ENCODE measurements at regions not wholly inside any gene's neighbourhood (a gene's known extent, or its start where the extent isn't known, plus 50 kb on each side); places are given as distances from the start of the nearest gene placed in this dataset.
A peak's percentile ranks its signal among the peaks of the same experiment; 100 is the strongest.

DNA sequence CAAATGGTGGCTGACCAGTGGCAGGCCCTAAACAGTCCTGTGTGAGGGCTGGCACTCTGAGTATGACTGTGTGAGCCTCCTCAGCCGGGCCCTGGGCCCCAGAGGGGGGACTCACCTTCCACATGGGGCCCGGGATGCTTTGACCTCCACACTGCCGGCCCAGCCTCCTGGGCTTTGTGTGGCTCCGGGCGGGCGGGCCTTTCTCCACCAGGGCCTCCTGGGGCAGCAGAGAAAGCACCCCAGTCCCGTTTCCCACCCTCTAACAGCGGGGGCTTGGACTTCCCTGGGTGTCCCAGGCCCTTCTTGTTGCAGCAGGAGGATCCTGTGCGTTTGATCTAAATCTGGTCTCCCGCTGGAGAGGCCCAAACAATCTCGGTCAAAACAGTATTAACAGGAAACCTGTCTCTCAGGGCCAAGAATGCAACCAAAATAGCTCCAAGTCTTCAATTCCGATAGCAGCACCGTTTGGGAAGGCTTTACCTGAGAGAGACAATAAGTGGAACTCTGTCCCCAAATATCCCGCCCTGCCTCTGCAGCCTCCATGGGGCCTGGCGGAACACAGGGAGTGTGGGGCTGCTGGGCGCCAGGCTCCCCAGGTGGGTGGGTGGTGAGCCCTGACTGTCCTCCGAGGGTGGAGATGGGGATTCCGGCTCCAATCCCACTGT is 104.8 kb upstream of the ZNF32 start:
- no peak for DNase-seq
- ChIA-PET POLR2A (no interaction called here), CTCF (no interaction called here)
- ATAC-seq: no peak
- peaks cover 13% of the 10 kb centered on the region for H3K4me1 Mint-ChIP-seq (ENCODE audit: low read depth)
- no peak overlapping the region for H3K27ac Mint-ChIP-seq
- no peaks in the 10 kb centered on the region for H3K36me3 Mint-ChIP-seq (ENCODE audit: low read depth)
- H3K27me3 Mint-ChIP-seq (ENCODE audit: low read depth): peaks cover 10% of the 10 kb centered on the region
- no peaks in the 10 kb centered on the region for H3K9me3 Mint-ChIP-seq (ENCODE audit: insufficient read depth)
- H3K4me3 Mint-ChIP-seq: no peak overlapping the region

DNA sequence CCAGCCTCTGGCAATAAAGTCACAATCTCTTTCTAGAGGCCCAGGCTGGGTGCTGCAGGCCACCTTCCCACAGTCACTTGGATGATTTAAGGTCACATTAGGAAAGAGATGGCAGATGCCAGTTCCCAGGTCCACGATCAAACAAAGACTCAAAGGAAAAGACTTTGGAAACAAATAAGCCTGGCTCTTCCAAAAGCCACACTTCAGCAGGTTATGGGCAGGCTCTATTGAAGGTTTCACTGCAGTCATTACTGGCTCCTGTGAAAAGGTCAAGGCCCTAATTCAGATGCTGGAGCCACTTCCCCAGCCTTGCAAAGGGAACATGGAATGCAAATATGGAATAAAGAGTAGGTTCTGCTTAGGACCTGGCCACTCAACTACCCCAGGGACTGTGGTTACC is 104.0 kb upstream of the ZNF32 start:
- POLR2A ChIA-PET: no interaction called here
- ATAC-seq (no peak), DNase-seq (no peak)
- H3K9me3 Mint-ChIP-seq (ENCODE audit: insufficient read depth): no peaks in the 10 kb centered on the region
- peaks cover 10% of the 10 kb centered on the region for H3K27me3 Mint-ChIP-seq (ENCODE audit: low read depth)
- no peak overlapping the region for H3K4me3 Mint-ChIP-seq
- CTCF ChIA-PET: no interaction called here
- H3K4me1 Mint-ChIP-seq (ENCODE audit: low read depth): peaks cover 13% of the 10 kb centered on the region
- no peaks in the 10 kb centered on the region for H3K36me3 Mint-ChIP-seq (ENCODE audit: low read depth)
- H3K27ac Mint-ChIP-seq: no peak overlapping the region

DNA sequence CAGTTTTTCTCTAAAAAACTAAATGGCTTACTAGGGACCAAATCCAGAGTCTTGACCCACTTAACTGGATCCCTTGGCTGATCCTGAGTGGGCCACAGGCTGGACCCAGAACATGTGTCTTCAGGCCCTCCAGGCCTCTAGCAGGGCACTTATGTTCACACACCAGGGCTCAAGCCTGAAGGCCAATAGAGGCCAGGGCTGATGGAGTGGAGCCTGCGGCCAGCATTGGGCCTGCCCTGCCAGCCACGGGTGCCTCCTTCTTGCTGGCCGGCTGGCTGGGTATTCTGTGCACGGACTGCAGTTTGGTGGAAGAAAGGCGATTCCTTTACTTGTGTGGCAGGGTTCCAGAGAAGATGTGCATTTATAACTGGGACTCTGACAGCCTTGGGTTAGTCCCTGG is 103.0 kb upstream of the ZNF32 start:
- Mint-ChIP-seq H3K4me3 (no peak overlapping the region), H3K36me3 (ENCODE audit: low read depth) (no peaks in the 10 kb centered on the region), H3K27me3 (ENCODE audit: low read depth) (peaks cover 10% of the 10 kb centered on the region), H3K27ac (no peak overlapping the region), H3K9me3 (ENCODE audit: insufficient read depth) (no peaks in the 10 kb centered on the region), H3K4me1 (ENCODE audit: low read depth) (peaks cover 13% of the 10 kb centered on the region)
- ChIA-PET POLR2A (no interaction called here), CTCF (no interaction called here)
- DNase-seq (no peak), ATAC-seq (no peak)

DNA sequence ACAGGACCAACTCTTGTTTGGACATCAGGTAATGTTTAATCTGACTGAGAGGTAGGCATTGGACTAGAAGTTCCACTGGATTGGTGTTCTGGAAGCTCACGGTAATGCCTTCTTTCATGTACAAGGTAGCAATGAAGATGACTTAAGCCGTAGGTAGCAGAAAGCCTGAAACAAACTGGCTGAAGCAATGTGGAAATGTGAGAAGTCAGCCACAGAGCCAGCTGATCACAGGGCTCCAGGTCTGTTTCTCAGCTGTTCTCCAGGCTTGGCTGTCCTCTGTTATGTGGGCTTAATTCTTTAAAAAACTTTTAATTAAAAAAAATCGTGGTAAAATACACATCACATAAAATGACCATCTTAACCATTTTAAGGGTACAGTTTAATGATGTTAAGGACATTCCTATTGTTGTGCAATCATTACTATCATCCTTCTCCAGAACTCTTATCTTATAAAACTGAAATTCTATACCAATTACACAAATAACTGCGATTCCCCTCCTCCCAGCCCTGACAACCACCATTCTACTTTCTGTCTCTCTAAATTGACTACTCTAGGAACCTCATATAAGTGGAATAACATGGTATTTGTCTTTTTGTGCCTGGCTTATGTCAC is 101.4 kb upstream of the ZNF32 start:
- ChIA-PET CTCF (no interaction called here), POLR2A (no interaction called here)
- H3K9me3 Mint-ChIP-seq (ENCODE audit: insufficient read depth): no peaks in the 10 kb centered on the region
- no peak for ATAC-seq
- H3K36me3 Mint-ChIP-seq (ENCODE audit: low read depth): no peaks in the 10 kb centered on the region
- peaks cover 12% of the 10 kb centered on the region for H3K27me3 Mint-ChIP-seq (ENCODE audit: low read depth)
- H3K4me3 Mint-ChIP-seq: no peak overlapping the region
- DNase-seq: no peak
- H3K27ac Mint-ChIP-seq: no peak overlapping the region
- H3K4me1 Mint-ChIP-seq (ENCODE audit: low read depth): peaks cover 6% of the 10 kb centered on the region

DNA sequence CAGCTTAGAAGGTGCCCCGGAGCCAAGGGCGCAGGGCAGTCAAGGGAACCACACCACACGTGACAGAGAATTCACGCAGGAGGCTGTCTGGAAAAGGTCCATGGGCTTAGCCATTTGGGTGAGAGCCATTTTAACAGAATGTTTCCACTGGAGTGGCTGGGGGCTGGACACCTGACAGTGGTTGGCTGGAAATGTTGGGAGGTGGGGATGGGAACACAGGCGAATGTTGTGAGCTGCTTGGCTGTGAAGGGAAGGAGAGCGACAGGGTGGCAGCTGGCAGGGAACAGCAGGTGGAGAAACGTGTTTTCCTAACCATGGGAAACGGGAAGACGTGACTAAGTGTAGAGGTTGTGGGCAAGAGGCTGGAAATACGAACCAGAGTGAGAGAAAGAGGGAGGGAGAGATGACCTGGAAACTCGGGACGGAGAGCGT is 100.5 kb upstream of the ZNF32 start:
- H3K9me3 Mint-ChIP-seq (ENCODE audit: insufficient read depth): no peaks in the 10 kb centered on the region
- CTCF ChIA-PET: no interaction called here
- peaks cover 14% of the 10 kb centered on the region for H3K27me3 Mint-ChIP-seq (ENCODE audit: low read depth)
- no peak for ATAC-seq
- POLR2A ChIA-PET: no interaction called here
- H3K4me3 Mint-ChIP-seq: no peak overlapping the region
- H3K36me3 Mint-ChIP-seq (ENCODE audit: low read depth): no peaks in the 10 kb centered on the region
- H3K4me1 Mint-ChIP-seq (ENCODE audit: low read depth): no peaks in the 10 kb centered on the region
- no peak overlapping the region for H3K27ac Mint-ChIP-seq
- no peak for DNase-seq

DNA sequence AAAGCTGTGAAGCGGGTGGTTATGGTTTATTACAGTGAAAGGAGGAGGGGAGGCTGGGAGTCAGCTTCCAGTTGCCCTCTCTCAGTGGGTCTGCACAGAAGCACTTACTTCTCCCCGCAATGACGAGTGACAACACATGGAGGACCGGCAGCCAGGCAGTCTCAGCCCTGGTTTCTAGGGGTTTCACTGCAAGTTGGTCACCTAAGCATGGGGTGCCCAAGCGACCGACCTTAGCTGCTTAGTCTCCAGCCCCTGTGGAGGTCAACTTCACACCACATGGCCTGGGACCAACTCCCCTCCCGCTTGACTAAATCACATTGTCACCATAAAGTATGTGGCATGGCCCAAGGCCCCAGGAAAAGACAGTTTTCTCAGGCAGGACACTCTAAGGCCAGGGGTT is 99.9 kb upstream of the ZNF32 start:
- H3K9me3 Mint-ChIP-seq (ENCODE audit: insufficient read depth): no peaks in the 10 kb centered on the region
- H3K4me3 Mint-ChIP-seq: no peak overlapping the region
- DNase-seq (no peak), ATAC-seq (no peak)
- H3K36me3 Mint-ChIP-seq (ENCODE audit: low read depth): no peaks in the 10 kb centered on the region
- H3K27me3 Mint-ChIP-seq (ENCODE audit: low read depth): peaks cover 14% of the 10 kb centered on the region
- no peak overlapping the region for H3K27ac Mint-ChIP-seq
- ChIA-PET CTCF (no interaction called here), POLR2A (no interaction called here)
- H3K4me1 Mint-ChIP-seq (ENCODE audit: low read depth): no peaks in the 10 kb centered on the region

DNA sequence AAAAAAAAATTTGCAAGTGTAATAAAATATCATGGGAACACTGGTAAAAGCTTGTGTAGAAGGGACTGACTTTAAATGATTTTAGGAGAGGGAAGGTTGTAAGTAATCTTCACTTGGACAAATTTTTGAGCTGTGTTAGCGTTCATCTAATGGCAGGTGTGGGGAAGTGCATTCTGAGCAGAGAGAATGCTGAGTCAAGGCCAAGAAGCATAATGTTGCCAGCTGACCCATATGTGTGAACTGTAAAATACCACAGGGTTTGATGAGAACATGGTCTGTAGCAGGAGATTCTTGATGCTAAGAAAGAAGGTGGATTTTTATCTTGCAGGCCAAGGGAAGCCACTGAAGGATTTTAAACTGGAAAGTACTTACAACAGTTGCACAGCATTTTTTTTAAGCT is 98.2 kb upstream of the ZNF32 start:
- Mint-ChIP-seq H3K27ac (no peak overlapping the region), H3K4me1 (ENCODE audit: low read depth) (no peaks in the 10 kb centered on the region), H3K9me3 (ENCODE audit: insufficient read depth) (no peaks in the 10 kb centered on the region), H3K27me3 (ENCODE audit: low read depth) (peaks cover 14% of the 10 kb centered on the region), H3K36me3 (ENCODE audit: low read depth) (no peaks in the 10 kb centered on the region), H3K4me3 (no peak overlapping the region)
- ChIA-PET CTCF (no interaction called here), POLR2A (no interaction called here)
- ATAC-seq: no peak
- no peak for DNase-seq

DNA sequence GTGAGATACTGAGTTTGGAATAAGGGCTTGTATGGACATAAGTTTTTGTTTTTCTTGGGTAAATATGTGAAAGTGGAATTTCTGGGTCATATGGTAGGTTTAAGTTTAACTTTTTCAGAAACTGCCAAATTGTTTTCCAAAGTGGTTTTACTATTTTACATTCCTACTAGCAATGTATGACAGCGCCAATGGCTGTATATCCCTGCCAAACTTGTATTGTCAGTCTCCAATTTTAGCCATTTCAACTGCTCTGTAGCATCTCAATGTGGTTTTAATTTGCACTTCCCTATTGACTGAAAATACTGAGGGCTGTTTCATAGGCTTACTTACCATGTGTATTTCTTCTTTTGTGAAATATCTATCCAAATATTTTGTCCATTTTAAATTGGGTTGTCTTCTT is 90.5 kb upstream of the ZNF32 start:
- H3K4me3 Mint-ChIP-seq: no peak overlapping the region
- H3K27ac Mint-ChIP-seq: no peak overlapping the region
- DNase-seq (no peak), ATAC-seq (no peak)
- POLR2A ChIA-PET: no interaction called here
- no peaks in the 10 kb centered on the region for H3K36me3 Mint-ChIP-seq (ENCODE audit: low read depth)
- no peaks in the 10 kb centered on the region for H3K9me3 Mint-ChIP-seq (ENCODE audit: insufficient read depth)
- peaks cover 2% of the 10 kb centered on the region for H3K27me3 Mint-ChIP-seq (ENCODE audit: low read depth)
- CTCF ChIA-PET: no interaction called here
- peaks cover 16% of the 10 kb centered on the region for H3K4me1 Mint-ChIP-seq (ENCODE audit: low read depth)

DNA sequence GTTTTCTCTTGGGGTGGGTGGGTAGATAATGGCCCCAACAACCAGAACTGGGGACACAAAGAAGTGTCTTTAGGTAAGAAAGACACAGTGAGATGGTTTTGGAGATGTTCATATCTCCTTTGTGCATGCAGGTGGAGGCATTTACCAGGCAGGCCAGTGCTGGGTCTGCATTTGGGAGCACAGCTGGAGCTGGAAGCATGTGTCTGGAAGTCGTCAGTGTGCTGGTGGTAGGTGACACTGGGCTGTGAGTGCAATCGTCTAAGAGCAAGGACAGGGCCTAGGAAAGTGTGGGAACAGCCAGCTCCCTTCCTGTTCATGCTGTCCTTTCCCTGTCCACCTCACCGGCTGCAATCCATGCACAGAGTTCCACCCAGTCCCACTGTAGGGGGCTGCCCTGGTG is 88.3 kb upstream of the ZNF32 start:
- Mint-ChIP-seq H3K36me3 (ENCODE audit: low read depth) (peaks cover 2% of the 10 kb centered on the region), H3K27ac (no peak overlapping the region), H3K4me1 (ENCODE audit: low read depth) (peaks cover 16% of the 10 kb centered on the region), H3K9me3 (ENCODE audit: insufficient read depth) (peaks cover 2% of the 10 kb centered on the region), H3K27me3 (ENCODE audit: low read depth) (peaks cover 5% of the 10 kb centered on the region), H3K4me3 (no peak overlapping the region)
- POLR2A ChIA-PET: no interaction called here
- DNase-seq (no peak), ATAC-seq (no peak)
- CTCF ChIA-PET: no interaction called here

DNA sequence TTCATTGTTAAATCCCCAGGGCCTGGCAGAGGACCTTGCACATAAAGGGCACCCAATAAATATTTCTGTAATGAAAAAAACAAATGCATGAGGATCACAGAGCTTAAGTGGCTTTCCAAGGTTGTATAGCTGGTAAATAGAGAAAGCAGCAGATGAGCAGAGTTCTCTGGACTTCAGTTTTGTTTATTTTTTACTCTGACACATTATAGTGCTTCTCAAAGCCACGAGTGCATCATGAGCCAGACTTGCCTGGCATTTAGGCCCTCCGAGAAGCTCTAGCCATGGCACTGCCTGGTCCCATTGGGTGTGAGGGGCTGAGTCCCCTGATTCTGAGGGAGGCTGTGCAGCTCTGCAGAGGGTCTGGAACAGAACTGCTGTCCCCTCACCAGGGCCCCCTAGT is 87.2 kb upstream of the ZNF32 start:
- ATAC-seq: no peak
- H3K27me3 Mint-ChIP-seq (ENCODE audit: low read depth): peaks cover 8% of the 10 kb centered on the region
- peaks cover 2% of the 10 kb centered on the region for H3K36me3 Mint-ChIP-seq (ENCODE audit: low read depth)
- POLR2A ChIA-PET: no interaction called here
- no peak overlapping the region for H3K4me3 Mint-ChIP-seq
- H3K9me3 Mint-ChIP-seq (ENCODE audit: insufficient read depth): peaks cover 3% of the 10 kb centered on the region
- peaks cover 18% of the 10 kb centered on the region for H3K4me1 Mint-ChIP-seq (ENCODE audit: low read depth)
- DNase-seq: no peak
- H3K27ac Mint-ChIP-seq: peak overlapping the region; percentile 40
- CTCF ChIA-PET: no interaction called here

DNA sequence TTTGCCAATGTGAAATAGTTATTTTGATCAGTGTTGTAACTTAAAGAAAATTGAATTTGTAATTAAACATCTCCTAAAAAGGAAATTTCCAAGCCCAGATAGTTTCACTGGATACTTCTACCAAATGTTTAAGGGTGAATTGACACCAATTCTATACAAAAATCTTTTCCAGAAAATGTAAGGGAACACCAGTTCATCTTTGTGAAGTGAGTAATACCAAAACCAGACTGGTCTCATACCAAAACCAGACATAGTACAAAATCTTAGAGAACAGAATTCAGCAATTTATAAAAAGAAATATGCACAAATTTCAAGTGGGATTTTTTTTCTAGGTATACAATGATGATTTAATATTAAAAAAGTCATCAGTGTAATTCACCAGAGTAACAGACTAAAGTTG is 86.0 kb upstream of the ZNF32 start:
- peaks cover 5% of the 10 kb centered on the region for H3K36me3 Mint-ChIP-seq (ENCODE audit: low read depth)
- POLR2A ChIA-PET: no interaction called here

DNA sequence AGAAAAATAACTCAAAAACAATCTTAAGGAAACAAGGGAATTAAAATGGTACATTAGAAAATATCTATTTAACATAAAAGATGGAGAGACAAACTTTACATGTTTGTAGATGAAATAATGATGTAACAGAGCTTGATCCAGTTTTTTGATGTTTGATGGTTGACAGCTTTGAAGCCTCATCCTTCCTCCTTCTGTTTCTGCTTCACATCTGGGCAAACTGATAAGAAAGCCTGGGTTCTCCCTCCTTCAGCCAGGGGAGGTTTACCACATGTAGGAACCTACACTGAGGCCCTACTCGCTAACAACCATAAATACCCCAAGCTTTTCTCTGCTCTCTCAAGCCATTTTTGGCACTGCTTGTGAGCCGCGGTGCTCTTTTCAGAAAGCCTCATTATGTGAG is 82.8 kb upstream of the ZNF32 start:
- ChIA-PET POLR2A (no interaction called here), CTCF (no interaction called here)
- Mint-ChIP-seq H3K4me1 (ENCODE audit: low read depth) (peaks cover 18% of the 10 kb centered on the region), H3K27ac (no peak overlapping the region), H3K27me3 (ENCODE audit: low read depth) (peaks cover 22% of the 10 kb centered on the region), H3K9me3 (ENCODE audit: insufficient read depth) (peaks cover 18% of the 10 kb centered on the region), H3K4me3 (no peak overlapping the region), H3K36me3 (ENCODE audit: low read depth) (peaks cover 5% of the 10 kb centered on the region)
- DNase-seq: no peak
- no peak for ATAC-seq

More for the DNA sequence above, 86.0 kb upstream of the ZNF32 start:
- CTCF ChIA-PET: no interaction called here
- Mint-ChIP-seq H3K4me3 (no peak overlapping the region), H3K9me3 (ENCODE audit: insufficient read depth) (peaks cover 3% of the 10 kb centered on the region), H3K27me3 (ENCODE audit: low read depth) (peaks cover 11% of the 10 kb centered on the region), H3K4me1 (ENCODE audit: low read depth) (peaks cover 18% of the 10 kb centered on the region), H3K27ac (no peak overlapping the region)
- ATAC-seq: no peak
- DNase-seq: no peak

DNA sequence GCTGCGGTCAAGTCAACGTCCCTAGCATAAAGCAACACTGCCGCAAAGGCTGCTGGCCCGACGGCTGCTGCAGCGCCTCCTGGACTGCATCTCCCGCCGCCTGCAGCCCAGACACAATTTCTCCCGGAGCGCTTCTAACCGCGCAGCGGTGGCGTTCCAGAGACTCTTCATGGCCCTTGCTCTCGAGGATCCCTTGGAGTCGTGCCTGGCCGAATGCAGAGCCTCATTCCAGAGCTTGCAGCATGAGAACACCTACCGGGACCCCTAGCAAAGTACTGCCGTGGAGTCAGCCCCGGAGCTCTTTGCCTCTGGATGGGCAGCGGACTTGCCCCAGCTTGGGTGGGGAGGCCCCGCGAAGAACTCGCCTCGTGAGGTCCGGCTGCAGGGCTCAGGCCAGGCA is 79.7 kb upstream of the ZNF32 start:
- ChIA-PET CTCF (no interaction called here), POLR2A (no interaction called here)
- no peak for ATAC-seq
- Mint-ChIP-seq H3K27me3 (ENCODE audit: low read depth) (peaks cover 18% of the 10 kb centered on the region), H3K36me3 (ENCODE audit: low read depth) (peaks cover 4% of the 10 kb centered on the region), H3K9me3 (ENCODE audit: insufficient read depth) (peaks cover 36% of the 10 kb centered on the region), H3K27ac (no peak overlapping the region), H3K4me1 (ENCODE audit: low read depth) (peaks cover 2% of the 10 kb centered on the region), H3K4me3 (no peak overlapping the region)
- no peak for DNase-seq

All from activated CD8-positive, alpha-beta T cell treated with anti-CD3 and anti-CD28 coated beads, Interleukin-2, amount 10 ng/mL, durations not matched to agents 7 days and 5 days (primary cell).